Activated CD4-positive, alpha-beta T cell treated with anti-CD3 and anti-CD28 coated beads for 48 hours (primary cell): ENCODE measurements at regions not wholly inside any gene's neighbourhood (a gene's known extent, or its start where the extent isn't known, plus 50 kb on each side); places are given as distances from the start of the nearest gene placed in this dataset.
"Not testable (repeated sequence)": the region's sequence is repeated elsewhere in the genome, so short reads cannot be mapped to it uniquely, and the experiment has no call there.

Experiments
- DNase-seq: peaks from one replicate; pipeline ENCODE4 v3.0.0-alpha.2; 2020

- DNase-seq = no peak
These were observed 306.2 kb upstream of the RIOK2 start for GRCh38 chr5:97489010-97489840.

GRCh38 chr5:97494465-97494864 lies 311.4 kb upstream of the RIOK2 start:
- DNase-seq = no peak

DNA sequence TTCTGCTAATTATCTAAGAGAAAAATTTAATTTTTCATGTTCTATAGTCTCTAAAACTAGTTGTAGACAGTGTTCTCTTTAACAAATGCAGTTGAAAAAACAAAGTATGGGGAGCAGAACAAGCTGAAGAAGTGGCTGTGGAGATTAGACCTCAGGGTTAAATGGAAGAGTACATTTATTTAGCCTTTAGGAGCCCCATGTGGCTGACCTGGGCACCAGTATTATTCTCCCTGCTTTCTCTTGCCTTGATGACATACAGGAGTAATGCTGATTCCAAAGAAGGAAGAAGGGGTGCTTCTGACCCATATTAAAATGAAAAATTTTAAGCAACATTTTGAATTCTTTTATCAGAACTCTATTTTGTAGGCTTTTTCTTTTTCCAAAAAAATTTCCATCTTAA lies 312.3 kb upstream of the RIOK2 start:
- DNase-seq = no peak

DNA sequence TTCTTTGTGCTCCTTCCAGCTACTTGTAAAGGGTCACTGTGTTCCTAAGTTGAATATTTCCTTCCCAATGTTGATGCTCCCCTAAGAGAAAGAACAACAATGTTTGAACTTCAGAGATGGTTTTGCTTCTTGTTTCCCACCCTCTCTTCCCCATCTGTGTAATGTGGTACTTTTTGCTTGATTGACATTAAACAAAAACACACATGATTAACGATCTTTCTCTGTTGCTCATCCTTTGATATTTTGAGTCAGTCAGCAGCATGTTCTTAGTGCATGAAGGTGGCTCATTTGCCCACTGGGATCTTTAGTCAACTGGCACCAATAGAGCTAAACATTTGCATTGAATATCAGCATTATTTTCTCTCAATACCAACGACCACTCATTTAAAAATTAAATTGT lies 313.0 kb upstream of the RIOK2 start:
- no peak for DNase-seq

DNA sequence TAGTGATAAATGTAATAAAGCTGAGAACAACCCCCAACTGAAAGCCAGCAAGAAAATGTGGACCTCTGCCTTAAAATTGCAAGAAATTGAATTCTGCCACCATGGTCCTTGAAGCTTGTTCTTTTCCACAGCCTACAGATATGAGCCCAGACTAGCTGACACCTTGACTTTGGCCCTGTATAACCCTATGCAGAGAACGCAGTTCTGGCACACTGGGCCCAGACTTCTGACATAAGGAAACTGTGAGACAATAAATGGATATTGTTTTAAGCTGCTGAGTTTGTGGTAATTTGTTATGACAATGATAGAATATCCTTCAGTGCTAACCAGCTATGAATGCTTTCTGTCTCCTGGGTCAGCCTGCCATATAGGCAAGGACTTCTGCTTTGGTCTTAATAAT lies 315.6 kb upstream of the RIOK2 start:
- no peak for DNase-seq

GRCh38 chr5:97499605-97500004 lies 316.6 kb upstream of the RIOK2 start:
- no peak for DNase-seq

DNA sequence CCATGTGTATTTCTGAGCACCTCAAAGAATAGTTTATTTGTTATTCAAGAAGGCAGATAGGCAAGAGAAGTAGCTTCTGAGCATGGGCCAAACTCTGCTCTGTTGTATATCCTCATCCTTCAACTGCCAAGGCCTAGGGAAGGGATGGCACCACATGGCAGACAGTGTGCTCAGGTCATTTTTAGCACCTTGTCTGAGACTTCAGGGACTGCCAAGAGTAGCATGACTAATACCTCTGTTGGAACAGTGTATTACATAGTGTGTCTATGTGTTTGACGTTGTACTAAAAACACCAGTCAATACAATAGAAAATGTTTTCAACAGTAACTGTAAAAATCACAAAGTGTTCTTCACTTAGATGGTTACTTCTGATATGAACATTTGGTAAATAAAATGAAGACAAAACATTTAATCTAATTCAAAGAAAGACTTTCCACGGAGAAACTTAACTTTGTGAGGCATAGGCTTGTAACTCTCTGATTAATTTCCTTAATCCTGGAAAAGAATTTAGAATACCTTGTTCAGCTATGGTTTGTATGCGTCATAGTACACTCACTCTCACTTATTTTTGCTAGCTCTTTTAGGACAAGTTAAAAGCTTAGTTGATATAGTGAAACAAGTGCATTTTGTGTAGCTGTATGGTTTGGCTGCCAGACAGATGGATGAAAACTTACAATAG lies 318.4 kb upstream of the RIOK2 start:
- DNase-seq = no peak

DNA sequence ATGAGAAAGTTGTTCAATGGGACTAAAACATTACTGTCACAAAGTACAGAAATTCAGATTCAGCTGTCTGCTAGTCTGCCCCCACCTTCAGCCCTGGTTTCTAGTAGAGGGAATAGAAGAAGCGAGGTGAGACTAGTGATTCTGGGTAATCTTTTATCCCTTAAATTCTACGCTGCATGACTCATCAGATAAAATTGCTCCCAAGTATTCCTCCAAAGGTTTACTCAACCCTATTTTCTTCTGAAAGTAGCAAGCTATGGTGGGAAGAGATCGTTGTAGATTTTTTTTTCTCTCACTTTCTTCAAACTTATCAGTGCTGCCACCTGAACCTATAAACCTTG lies 318.9 kb upstream of the RIOK2 start:
- DNase-seq = no peak

DNA sequence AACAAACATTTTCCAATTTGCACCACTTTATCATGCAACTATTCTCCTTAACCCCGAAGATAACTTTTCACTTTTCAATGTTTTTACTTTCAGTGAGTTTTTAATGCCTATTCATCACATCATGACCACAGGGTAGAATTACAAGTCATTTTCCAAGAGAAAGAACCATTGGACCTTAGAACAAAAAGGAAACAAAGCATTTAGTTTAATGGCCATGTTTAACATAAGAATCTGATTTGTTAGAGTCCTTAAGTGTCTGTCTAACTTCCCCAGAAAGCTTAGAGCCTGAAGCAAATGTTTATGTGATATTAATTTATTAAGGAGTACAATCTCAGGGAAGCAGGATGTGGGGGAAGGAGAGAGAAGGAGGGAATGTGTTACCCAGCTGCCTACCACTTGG lies 325.8 kb upstream of the RIOK2 start:
- DNase-seq = no peak

GRCh38 chr5:97519565-97519964 lies 336.5 kb upstream of the RIOK2 start:
- DNase-seq = not testable (repeated sequence)

- not testable (repeated sequence) for DNase-seq
These were observed 340.3 kb upstream of the RIOK2 start for GRCh38 chr5:97523336-97523735.

- no peak for DNase-seq
These were observed 342.7 kb upstream of the RIOK2 start for GRCh38 chr5:97525780-97526179.

GRCh38 chr5:97528941-97529340 lies 345.9 kb upstream of the RIOK2 start:
- DNase-seq = no peak

- DNase-seq = no peak
These were observed 346.4 kb upstream of the RIOK2 start for GRCh38 chr5:97529354-97529985.

DNA sequence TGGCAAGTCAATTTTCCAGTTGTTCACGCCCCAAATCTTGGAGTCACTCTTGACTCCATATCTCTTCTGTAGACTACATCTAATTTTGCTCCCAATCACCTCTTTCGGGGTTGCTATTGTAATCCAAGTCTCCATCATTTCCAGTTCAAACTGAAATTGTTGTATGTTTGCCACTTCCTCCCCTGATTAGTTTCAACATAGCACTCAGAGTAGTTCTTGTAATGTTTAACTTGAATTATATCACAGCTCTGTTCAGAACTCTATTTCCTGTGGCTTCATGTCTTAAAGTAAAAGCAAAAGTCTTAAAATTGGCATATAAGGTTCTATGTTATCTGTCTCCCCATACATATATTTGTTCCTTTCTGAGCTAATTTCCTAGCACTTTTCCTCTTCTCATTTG lies 348.5 kb upstream of the RIOK2 start:
- DNase-seq = no peak

GRCh38 chr5:97534166-97534565 lies 351.1 kb upstream of the RIOK2 start:
- peak; percentile 5 for DNase-seq

DNA sequence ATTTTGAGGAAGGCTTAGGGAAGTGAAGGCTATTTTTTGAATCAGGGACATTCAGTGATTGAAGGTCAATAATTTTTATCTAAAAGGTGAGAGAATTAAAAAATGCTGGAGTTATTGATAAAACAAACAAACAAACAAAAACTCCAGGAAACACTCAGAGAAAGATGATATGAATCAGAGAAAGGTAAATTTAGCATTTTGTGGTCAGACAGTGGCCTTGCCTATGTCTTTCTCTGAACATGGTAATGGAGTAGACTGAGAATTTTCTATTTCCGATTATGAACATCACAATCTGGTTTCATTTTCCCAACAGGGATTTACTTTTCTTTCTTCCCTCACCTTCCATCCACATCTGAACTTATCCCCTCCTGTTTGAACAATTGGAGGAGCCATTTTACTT lies 353.6 kb upstream of the RIOK2 start:
- no peak for DNase-seq

DNA sequence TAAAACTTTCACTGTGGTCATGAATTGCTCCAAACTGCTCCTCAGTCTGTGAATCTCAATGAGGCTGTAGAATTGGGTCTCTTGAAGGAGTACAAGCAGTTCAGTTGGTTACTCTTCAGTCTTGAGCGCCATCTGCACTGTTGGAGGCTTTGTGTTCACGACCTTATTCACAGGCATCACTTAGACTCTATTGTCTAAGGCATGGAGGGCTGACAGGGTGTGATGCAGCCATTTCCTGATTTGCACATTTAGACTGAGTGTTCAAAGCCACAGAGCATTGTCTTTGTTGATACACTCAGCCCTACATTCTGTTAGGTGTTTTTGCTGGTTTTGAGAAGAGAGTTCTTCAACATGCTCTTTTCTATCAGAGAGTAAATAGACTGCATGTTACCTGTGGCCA lies 355.9 kb upstream of the RIOK2 start:
- DNase-seq = no peak

GRCh38 chr5:97541864-97542263 lies 358.8 kb upstream of the RIOK2 start:
- DNase-seq = no peak

DNA sequence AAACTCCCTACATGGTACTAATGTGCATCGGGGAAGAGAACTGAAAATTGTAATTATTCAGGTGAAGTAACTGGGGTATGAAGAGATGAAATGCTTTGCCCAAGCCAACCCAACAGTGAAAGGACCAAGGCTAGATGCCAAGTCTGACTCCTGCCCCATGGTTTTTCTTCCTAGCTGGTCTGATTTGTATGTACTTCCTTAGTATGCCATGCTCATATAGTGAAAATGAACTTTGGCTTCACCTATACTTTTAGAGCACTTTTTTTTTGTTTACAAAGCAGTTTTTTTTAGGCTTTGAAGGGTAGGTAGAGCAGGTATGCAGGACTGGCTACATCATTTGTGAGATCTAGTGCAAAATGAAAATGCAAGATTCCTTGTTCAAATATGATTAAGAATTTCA lies 359.4 kb upstream of the RIOK2 start:
- no peak for DNase-seq

DNA sequence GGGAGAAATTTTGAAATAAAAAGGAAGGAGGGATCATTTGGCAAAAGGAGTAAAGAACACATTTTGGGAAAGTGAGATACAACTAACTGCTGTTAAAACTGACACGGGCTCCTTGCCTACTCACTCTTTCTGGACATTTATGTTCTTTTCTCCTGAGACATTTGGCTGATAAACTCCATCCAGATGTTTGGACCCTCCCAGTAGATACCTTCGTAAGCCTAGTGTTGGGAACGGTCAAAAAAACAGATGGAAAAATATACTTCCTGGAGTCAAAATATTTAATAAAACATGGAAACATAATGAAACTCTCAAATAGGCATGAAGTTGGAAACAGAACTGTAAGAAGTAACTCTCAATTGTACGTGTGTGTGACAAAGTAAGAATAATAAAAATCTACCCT lies 360.1 kb upstream of the RIOK2 start:
- DNase-seq = no peak

- no peak for DNase-seq
These were observed 361.2 kb upstream of the RIOK2 start for GRCh38 chr5:97544240-97544639.

DNA sequence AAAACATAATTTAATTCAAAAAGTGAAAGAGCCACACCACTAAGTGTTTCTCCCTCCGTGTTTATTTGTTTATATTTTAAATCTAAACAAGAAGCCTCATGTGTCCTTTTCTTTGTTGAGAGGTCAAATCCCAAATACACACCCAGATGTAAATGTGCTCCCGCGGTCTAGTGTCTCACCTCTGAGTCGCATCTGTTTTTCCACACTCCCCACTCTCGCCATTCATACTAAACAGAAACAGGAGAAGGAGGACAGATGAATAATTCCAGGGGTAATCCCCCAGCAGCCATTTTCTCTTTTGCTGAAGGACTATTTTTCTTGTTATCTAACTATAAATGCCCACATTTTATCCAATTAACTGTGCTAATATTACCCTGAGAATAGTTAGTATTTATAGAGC lies 361.6 kb upstream of the RIOK2 start:
- DNase-seq = peak; percentile 4

DNA sequence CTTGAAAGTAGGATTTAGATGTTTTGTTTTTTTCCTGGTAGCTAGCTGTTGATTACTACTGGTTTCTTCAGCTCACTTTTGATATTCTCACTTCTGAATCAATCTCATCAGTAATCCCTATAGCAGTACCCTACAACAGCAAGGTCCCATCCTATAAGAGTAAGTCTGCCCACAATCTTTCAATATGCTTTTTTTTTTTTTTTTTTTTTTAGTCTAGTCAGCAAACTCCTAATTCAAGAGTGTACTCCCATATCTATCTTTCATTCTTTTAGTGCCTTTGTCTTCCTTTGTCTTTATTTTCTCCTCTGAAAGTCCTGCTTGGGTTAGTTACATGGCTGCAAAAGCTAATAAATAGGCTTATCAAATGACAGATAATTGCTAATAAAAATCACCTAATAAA lies 362.4 kb upstream of the RIOK2 start:
- no peak for DNase-seq
